Testis (tissue), 2 donors: ENCODE measurements at regions not wholly inside any gene's neighbourhood (a gene's known extent, or its start where the extent isn't known, plus 50 kb on each side); places are given as distances from the start of the nearest gene placed in this dataset.

Experiments
- POLR2A ChIP-seq: fragments of 450-650 bp; IDR thresholded peaks from one replicate; pipeline ENCODE4 v1.6.1; 2017; ENCODE audit warnings: antibody characterized with exemption, mild to moderate bottlenecking, moderate library complexity
- TF ChIP-seq, protein P1 (sequence below), 3 experiments: fragments of 450-650 bp in 2 of 3; fragments of 200-600 bp in 1 of 3; sonication (generic) in 1 of 3; IDR thresholded peaks; one replicate each; pipeline ENCODE4 v1.5.1; 2016 to 2019; ENCODE audit warnings: antibody characterized with exemption in 3 of 3, mild to moderate bottlenecking in 2 of 3, moderate library complexity in 1 of 3

DNA sequence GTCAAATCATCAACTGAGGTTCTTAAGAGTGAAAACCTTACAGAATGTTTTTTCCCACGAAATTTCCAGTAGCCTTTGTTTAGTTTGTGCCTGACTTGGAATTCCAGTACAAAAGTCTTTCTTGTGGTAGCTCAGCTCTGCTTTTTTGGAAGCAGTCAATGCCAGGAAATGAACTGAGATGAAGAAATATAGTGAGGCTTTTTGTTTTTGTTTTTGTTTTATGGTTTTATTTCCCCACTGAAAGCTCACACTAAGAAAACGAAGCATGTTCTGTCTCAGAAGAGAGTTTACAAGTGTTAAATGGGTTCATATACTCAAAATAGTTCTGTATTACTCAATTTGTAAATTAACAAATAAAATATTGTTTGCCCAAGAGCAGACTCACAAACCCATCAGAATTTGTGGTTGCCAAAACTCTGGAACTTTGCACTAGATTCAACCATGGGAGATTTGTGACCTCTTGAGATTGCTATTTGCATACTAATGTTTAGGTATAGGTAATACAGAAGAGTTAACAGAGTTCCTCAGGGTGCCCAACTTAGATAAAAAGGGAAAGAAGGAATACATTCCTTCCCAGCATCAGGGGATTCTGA is 1060.8 kb downstream of the FAT4 start:
- TF ChIP-seq POLR2A, result no peak
- TF ChIP-seq, protein P1, sequence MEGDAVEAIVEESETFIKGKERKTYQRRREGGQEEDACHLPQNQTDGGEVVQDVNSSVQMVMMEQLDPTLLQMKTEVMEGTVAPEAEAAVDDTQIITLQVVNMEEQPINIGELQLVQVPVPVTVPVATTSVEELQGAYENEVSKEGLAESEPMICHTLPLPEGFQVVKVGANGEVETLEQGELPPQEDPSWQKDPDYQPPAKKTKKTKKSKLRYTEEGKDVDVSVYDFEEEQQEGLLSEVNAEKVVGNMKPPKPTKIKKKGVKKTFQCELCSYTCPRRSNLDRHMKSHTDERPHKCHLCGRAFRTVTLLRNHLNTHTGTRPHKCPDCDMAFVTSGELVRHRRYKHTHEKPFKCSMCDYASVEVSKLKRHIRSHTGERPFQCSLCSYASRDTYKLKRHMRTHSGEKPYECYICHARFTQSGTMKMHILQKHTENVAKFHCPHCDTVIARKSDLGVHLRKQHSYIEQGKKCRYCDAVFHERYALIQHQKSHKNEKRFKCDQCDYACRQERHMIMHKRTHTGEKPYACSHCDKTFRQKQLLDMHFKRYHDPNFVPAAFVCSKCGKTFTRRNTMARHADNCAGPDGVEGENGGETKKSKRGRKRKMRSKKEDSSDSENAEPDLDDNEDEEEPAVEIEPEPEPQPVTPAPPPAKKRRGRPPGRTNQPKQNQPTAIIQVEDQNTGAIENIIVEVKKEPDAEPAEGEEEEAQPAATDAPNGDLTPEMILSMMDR (IDR thresholded peaks at IDR 0.05), result no peak
